HUES64 (cell line): ENCODE measurements at regions not wholly inside any gene's neighbourhood (a gene's known extent, or its start where the extent isn't known, plus 50 kb on each side); places are given as distances from the start of the nearest gene placed in this dataset.
"Not testable (repeated sequence)": the region's sequence is repeated elsewhere in the genome, so short reads cannot be mapped to it uniquely, and the experiment has no call there.

Experiments used
- H3K27ac ChIP-seq: 2 replicates; pipeline ENCODE4 v1.7.0; 2013; ENCODE audit warnings: low read depth, low read length, inconsistent platforms
- H3K27me3 ChIP-seq: 2 replicates; pipeline ENCODE4 v1.6.1; 2013; ENCODE audit warnings: mild to moderate bottlenecking, low read length; ENCODE audit not compliant: insufficient read depth
- H3K36me3 ChIP-seq: 2 replicates; pipeline ENCODE4 v1.6.1; 2013; ENCODE audit warnings: mild to moderate bottlenecking, low read length; ENCODE audit not compliant: insufficient read depth
- H3K4me1 ChIP-seq: 2 replicates; pipeline ENCODE4 v1.6.1; 2013; ENCODE audit warnings: mild to moderate bottlenecking, low read length, moderate library complexity; ENCODE audit not compliant: insufficient read depth
- H3K4me3 ChIP-seq: 2 replicates; pipeline ENCODE4 v1.5.1; 2013; ENCODE audit warnings: mild to moderate bottlenecking, low read length, moderate library complexity
- H3K9ac ChIP-seq: 2 replicates; pipeline ENCODE4 v1.6.1; 2013; ENCODE audit warnings: mild to moderate bottlenecking, low read depth, low read length
- H3K9me3 ChIP-seq: 2 replicates; pipeline ENCODE4 v1.6.1; 2013; ENCODE audit warnings: low read depth, low read length; ENCODE audit not compliant: insufficient read depth
- WGBS: fragments of 150-250, 120-280 bp; methylation state at CpG from one replicate; pipeline ENCODE4 v1.1.7; 2013; ENCODE audit warnings: missing lambda C conversion rate; 5-methylcytosine and 5-hydroxymethylcytosine counted together

- no peaks in the 10 kb centered on the region for H3K36me3 ChIP-seq
- peaks cover 9% of the 10 kb centered on the region for H3K9me3 ChIP-seq
- no peaks in the 10 kb centered on the region for H3K27me3 ChIP-seq
- no peak overlapping the region for H3K27ac ChIP-seq
- 86% methylated on average over 2 of the region's 3 CpGs for WGBS
- no peak overlapping the region for H3K4me3 ChIP-seq
- H3K4me1 ChIP-seq, result no peaks in the 10 kb centered on the region
- H3K9ac ChIP-seq, result no peak overlapping the region
Measured at GRCh38 chr6:946546-946945, 253.6 kb upstream of the EXOC2 start.

GRCh38 chr6:939526-940252 is 246.8 kb upstream of the EXOC2 start:
- Histone ChIP-seq H3K4me3 (no peak overlapping the region), H3K36me3 (no peaks in the 10 kb centered on the region), H3K9ac (no peak overlapping the region), H3K27ac (no peak overlapping the region), H3K9me3 (peaks cover 5% of the 10 kb centered on the region), H3K4me1 (no peaks in the 10 kb centered on the region; the same call in 1 of the 2 replicates), H3K27me3 (peaks cover 4% of the 10 kb centered on the region; the same call in 1 of the 2 replicates)
- WGBS, result 93% methylated on average over 12 of the region's 12 CpGs

DNA sequence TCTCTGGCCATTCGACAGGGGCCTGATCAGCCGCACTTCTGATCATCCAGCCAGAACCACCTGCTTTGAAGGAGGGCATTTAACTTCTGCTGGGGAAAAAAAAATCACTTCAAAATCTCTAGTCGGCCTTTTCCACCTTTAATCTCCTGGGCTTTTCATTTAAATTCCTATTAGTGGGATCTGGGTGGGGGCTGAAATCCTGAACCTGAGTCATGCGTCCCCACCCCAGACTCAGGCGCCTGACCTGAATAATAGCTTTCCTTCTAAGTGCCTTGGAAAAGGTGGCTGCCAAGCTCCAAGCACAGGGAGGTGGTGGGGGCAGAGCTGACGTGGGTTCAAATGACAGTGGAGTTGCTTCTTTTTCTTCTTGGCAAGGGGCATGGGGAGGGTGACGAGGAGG is 246.0 kb upstream of the EXOC2 start:
- H3K36me3 ChIP-seq, result no peaks in the 10 kb centered on the region
- H3K9ac ChIP-seq, result no peak overlapping the region
- WGBS, result 72% methylated on average over 6 of the region's 7 CpGs
- no peak overlapping the region for H3K27ac ChIP-seq
- H3K27me3 ChIP-seq, result peaks cover 4% of the 10 kb centered on the region; the same call in 1 of the 2 replicates
- no peaks in the 10 kb centered on the region for H3K9me3 ChIP-seq
- H3K4me3 ChIP-seq, result no peak overlapping the region
- no peaks in the 10 kb centered on the region; the same call in 1 of the 2 replicates for H3K4me1 ChIP-seq

DNA sequence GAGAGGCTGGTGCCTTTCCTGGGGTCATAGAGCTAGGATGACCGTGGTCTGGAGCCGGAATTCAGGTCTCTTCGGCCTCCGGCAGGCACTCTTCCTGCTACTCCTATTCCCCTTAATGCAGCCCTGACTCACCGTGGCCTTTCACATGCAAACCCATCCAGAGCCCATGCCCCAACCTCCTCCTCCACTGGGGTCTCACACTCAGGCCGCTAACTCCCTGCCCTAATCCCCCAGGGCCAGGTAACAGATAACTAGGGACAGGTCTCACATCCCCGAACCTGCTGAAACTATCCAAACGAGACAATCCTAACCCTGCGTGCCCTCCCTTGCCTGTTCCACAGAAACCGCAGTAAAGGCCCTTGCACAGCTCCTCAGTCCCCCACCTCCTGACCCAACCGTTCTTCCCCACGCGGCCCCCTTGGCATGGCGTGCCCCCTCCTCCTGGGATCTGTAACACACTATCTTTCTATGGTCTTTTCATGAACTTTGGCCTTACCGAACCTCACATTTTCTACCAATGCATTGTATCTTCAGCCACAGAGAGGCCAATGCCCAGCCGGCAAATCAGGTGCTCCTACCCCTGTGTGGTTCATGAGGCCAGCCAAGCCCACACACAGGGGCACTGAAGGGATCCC is 245.4 kb upstream of the EXOC2 start:
- no peaks in the 10 kb centered on the region for H3K36me3 ChIP-seq
- 54% methylated on average over 16 of the region's 16 CpGs for WGBS
- H3K4me3 ChIP-seq, result no peak overlapping the region
- H3K9ac ChIP-seq, result no peak overlapping the region
- H3K4me1 ChIP-seq, result no peaks in the 10 kb centered on the region; the same call in 1 of the 2 replicates
- H3K27me3 ChIP-seq, result peaks cover 4% of the 10 kb centered on the region; the same call in 1 of the 2 replicates
- H3K27ac ChIP-seq, result no peak overlapping the region
- H3K9me3 ChIP-seq, result no peaks in the 10 kb centered on the region

GRCh38 chr6:935582-935981 is 242.6 kb upstream of the EXOC2 start:
- no peaks in the 10 kb centered on the region; the same call in 1 of the 2 replicates for H3K4me1 ChIP-seq
- H3K9me3 ChIP-seq, result no peaks in the 10 kb centered on the region
- no peak overlapping the region for H3K9ac ChIP-seq
- H3K27ac ChIP-seq, result no peak overlapping the region
- WGBS, result 93% methylated on average over 8 of the region's 8 CpGs
- peaks cover 4% of the 10 kb centered on the region; the same call in 1 of the 2 replicates for H3K27me3 ChIP-seq
- no peak overlapping the region for H3K4me3 ChIP-seq
- H3K36me3 ChIP-seq, result no peaks in the 10 kb centered on the region

DNA sequence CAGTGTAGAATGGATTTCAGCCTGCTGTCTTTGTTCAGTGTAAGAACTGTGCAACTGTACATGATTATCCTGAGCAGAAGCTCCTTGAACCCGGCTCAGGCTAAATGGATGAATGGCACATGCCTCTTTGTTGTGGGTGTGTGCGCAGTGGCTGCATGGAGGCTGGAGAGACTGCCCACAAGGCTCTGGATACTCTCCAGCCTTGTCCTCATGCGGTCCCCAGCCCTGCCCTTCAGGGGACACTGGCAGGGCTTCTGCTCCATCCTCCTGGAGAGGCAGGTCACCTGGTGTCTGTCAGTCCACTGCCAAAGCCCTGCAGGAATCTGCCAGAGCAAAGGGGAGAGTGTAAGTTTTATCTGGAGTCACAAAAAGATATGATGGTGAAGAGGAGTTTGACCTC is 241.7 kb upstream of the EXOC2 start:
- H3K4me1 ChIP-seq, result no peaks in the 10 kb centered on the region; the same call in 1 of the 2 replicates
- H3K36me3 ChIP-seq, result no peaks in the 10 kb centered on the region
- H3K27me3 ChIP-seq, result peaks cover 4% of the 10 kb centered on the region; the same call in 1 of the 2 replicates
- no peaks in the 10 kb centered on the region for H3K9me3 ChIP-seq
- WGBS, result 81% methylated on average over 3 of the region's 3 CpGs
- no peak overlapping the region for H3K27ac ChIP-seq
- no peak overlapping the region for H3K9ac ChIP-seq
- H3K4me3 ChIP-seq, result no peak overlapping the region

DNA sequence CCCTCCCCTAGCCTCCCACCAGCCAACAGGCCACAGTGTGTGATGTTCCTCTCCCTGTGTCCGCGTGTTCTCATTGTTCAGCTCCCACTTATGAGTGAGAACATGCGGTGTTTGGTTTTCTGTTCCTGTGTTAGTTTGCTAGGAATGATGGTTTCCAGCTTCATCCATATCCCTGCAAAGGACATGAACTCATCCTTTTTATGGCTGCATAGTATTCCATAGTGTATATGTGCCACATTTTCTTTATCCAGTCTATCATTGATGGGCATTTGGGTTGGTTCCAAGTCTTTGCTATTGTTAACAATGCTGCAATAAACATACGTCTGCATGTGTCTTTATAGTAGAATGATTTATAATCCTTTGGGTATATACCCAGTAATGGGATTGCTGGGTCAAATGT is 239.0 kb upstream of the EXOC2 start:
- WGBS, result 100% methylated on average over 4 of the region's 4 CpGs
- not testable (repeated sequence) for H3K27me3 ChIP-seq, H3K9me3 ChIP-seq, H3K9ac ChIP-seq, H3K36me3 ChIP-seq, H3K4me1 ChIP-seq, H3K27ac ChIP-seq, H3K4me3 ChIP-seq

- Histone ChIP-seq H3K27me3 (no peaks in the 10 kb centered on the region), H3K4me3 (no peak overlapping the region), H3K27ac (no peak overlapping the region), H3K4me1 (no peaks in the 10 kb centered on the region), H3K9ac (no peak overlapping the region), H3K9me3 (peaks cover 9% of the 10 kb centered on the region; the same call in 1 of the 2 replicates), H3K36me3 (no peaks in the 10 kb centered on the region)
- WGBS, result 86% methylated on average over 11 of the region's 11 CpGs
Measured at GRCh38 chr6:927157-927556, 234.2 kb upstream of the EXOC2 start.

DNA sequence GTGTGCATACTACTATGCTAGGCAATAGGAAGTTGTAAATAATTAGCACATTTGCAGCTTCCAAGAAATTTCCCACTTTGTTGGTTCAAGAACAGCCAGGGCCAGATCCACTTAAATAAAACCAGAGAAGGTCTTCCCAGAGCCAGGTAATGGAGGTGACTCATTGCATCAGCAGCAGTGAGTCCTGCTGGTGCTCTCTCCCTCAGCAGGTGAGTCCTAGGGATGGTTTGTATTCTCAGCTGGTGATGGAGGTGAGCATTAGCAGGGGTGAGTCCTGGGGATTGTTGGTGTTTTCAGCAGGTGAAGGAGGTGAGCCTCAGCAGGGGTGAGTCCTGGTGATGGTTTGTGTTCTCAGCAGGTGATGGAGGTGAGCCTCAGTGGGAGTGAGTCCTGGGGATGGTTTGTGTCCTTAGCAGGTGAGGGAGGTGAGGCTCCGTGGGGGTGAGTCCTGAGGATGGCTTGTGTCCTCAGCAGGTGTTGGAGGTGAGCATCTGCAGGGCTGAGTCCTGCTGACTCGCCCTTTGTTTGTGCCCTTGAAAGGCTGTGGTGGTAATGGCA is 232.8 kb upstream of the EXOC2 start:
- 78% methylated on average over 2 of the region's 2 CpGs for WGBS
- H3K27ac ChIP-seq, result no peak overlapping the region
- H3K36me3 ChIP-seq, result no peaks in the 10 kb centered on the region
- no peak overlapping the region for H3K4me3 ChIP-seq
- no peaks in the 10 kb centered on the region for H3K27me3 ChIP-seq
- peaks cover 19% of the 10 kb centered on the region for H3K9me3 ChIP-seq
- H3K4me1 ChIP-seq, result no peaks in the 10 kb centered on the region
- no peak overlapping the region for H3K9ac ChIP-seq

- H3K27ac ChIP-seq, result no peak overlapping the region
- H3K4me3 ChIP-seq, result no peak overlapping the region
- no peak overlapping the region for H3K9ac ChIP-seq
- H3K27me3 ChIP-seq, result no peaks in the 10 kb centered on the region
- WGBS, result 93% methylated on average over 9 of the region's 9 CpGs
- no peaks in the 10 kb centered on the region for H3K4me1 ChIP-seq
- no peaks in the 10 kb centered on the region for H3K36me3 ChIP-seq
- H3K9me3 ChIP-seq, result peaks cover 29% of the 10 kb centered on the region
Measured at GRCh38 chr6:924661-925060, 231.7 kb upstream of the EXOC2 start.

DNA sequence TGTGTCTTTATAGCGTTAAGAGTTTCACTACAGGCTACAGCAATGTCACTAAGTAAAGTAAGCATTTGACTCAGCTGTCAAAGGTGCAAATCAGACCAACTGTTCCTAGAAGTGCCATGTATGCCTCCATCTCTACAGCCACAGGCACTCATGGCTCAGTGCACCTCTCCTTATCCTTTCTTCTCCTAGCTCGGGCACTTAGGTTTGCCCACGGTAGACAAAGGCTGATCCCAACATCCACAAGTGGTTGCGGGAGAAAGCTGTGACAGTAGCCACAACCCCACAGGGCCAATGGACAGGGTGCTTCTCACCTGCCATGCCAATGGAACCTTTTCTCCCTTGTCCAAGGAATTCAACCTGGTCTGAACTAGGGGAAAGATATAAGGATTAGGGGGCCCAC is 228.5 kb upstream of the EXOC2 start:
- Histone ChIP-seq H3K36me3 (no peaks in the 10 kb centered on the region), H3K4me1 (no peaks in the 10 kb centered on the region), H3K27ac (no peak overlapping the region), H3K4me3 (no peak overlapping the region), H3K9ac (no peak overlapping the region), H3K9me3 (peaks cover 51% of the 10 kb centered on the region), H3K27me3 (no peaks in the 10 kb centered on the region)
- 96% methylated on average over 4 of the region's 4 CpGs for WGBS
